ENCODE measurements at regions not wholly inside any gene's neighbourhood (a gene's known extent, or its start where the extent isn't known, plus 50 kb on each side); places are given as distances from the start of the nearest gene placed in this dataset.

DNA sequence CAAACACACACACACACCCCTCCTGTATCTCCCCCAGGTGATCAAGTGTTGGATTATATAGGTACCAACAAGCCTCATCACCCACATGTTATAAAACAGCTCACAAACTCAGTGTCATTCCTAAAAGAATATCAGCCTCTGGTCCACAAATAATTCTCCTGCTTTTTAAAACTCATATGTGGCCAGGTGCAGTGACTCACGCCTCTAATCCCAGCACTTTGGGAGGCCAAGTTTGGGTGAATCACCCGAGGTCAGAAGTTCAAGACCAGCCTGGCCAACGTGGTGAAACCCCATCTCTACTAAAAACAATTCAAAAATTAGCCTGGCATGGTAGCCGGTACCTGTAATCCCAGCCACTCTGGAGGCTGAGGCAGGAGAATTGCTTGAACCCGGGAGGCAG is 87.8 kb downstream of the LRATD1 start:
- Histone ChIP-seq H3K9me3 (ENCODE audit: control insufficient read depth in 2 of 2, low read length in 2 of 2) (no peaks in the 10 kb centered on the region), H3K27ac (ENCODE audit: low read length) (no peak overlapping the region), H3K4me3 (ENCODE audit: low read length in 2 of 2) (no peak overlapping the region), H3K9ac (ENCODE audit: low read length in 2 of 2) (no peak overlapping the region), H3K27me3 (ENCODE audit: control insufficient read depth in 1 of 2, insufficient read depth in 2 of 2, low read length in 2 of 2) (no peaks in the 10 kb centered on the region), H3K36me3 (ENCODE audit: control insufficient read depth in 2 of 2, insufficient read depth in 2 of 2, low read length in 2 of 2) (no peaks in the 10 kb centered on the region), H3K4me1 (ENCODE audit: control insufficient read depth, insufficient read depth, low read length) (no peaks in the 10 kb centered on the region)

DNA sequence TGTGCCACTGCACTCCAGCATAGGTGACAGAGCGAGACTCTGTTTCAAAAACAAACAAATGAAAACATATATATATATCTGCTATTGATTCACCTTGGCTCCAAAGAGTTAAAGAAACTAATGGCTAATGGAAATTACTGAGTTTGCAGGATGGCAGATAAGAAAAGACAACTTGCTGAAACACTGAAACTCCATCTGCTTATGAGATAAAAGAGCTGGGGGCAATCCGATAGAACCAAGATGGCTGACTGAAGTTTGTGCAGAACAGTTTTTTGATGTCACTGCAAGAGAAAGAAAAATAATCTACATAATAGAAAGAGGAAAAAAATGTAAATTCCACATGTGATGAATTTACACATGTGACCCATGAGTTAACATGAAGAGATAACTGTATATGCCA is 88.2 kb downstream of the LRATD1 start:
- H3K36me3 ChIP-seq (ENCODE audit: control insufficient read depth in 2 of 2, insufficient read depth in 2 of 2, low read length in 2 of 2), result no peaks in the 10 kb centered on the region
- H3K9ac ChIP-seq (ENCODE audit: low read length in 2 of 2), result no peak overlapping the region
- no peaks in the 10 kb centered on the region for H3K9me3 ChIP-seq (ENCODE audit: control insufficient read depth in 2 of 2, low read length in 2 of 2)
- no peak overlapping the region for H3K27ac ChIP-seq (ENCODE audit: low read length)
- no peaks in the 10 kb centered on the region for H3K27me3 ChIP-seq (ENCODE audit: control insufficient read depth in 1 of 2, insufficient read depth in 2 of 2, low read length in 2 of 2)
- H3K4me3 ChIP-seq (ENCODE audit: low read length in 2 of 2), result no peak overlapping the region
- no peaks in the 10 kb centered on the region for H3K4me1 ChIP-seq (ENCODE audit: control insufficient read depth, insufficient read depth, low read length)

DNA sequence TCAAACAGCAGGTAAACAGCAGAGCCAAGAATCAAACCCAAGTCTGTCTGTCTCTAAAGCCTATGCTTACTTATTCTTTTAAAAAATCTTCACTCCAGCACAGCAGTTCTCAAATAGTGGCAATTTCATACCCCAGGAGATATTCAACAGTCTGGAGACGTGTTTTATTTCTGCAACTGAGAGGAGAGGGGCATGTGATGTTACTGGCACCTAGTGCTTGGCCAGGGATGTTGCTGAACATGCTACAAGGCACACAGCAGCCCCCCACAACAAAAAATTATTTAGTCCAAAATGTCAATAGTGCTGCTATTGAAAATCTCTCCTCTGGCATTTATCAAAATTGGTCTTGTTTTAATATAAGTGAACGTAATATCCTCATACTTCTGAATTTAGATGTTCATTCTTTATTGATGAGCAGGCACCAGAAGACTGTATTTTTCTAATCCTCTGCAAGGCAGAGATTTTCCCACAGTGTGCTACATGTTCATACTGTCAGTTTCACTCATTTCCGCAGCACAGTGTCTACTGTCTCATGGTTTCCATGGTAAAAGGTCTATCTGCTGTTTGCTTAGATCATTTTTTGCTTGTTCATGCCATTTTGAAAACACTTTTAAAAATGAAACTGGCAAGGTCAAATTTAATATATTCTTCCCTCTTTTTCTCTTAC is 90.5 kb downstream of the LRATD1 start:
- Histone ChIP-seq H3K27ac (ENCODE audit: low read length) (no peak overlapping the region), H3K4me1 (ENCODE audit: control insufficient read depth, insufficient read depth, low read length) (no peaks in the 10 kb centered on the region), H3K9ac (ENCODE audit: low read length in 2 of 2) (no peak overlapping the region), H3K27me3 (ENCODE audit: control insufficient read depth in 1 of 2, insufficient read depth in 2 of 2, low read length in 2 of 2) (no peaks in the 10 kb centered on the region), H3K9me3 (ENCODE audit: control insufficient read depth in 2 of 2, low read length in 2 of 2) (no peaks in the 10 kb centered on the region), H3K4me3 (ENCODE audit: low read length in 2 of 2) (no peak overlapping the region), H3K36me3 (ENCODE audit: control insufficient read depth in 2 of 2, insufficient read depth in 2 of 2, low read length in 2 of 2) (no peaks in the 10 kb centered on the region)

DNA sequence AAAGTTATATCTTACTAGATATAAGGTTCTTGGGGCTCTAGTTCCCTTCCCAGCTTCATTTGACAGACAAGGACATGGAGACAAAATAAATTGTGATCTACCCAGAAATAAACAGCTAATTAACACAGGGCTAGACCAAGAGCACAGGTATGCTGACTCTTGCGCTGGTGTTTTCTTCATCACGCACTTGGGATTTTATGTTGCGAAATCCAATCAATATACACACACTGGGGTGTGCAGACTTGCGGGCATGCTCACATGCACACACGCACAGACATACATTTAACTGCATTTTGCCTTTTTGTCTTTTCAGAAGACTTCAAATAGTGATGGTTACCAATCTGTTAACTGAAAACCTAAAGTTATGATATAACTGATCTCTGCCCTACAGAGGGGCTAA is 91.2 kb downstream of the LRATD1 start:
- Histone ChIP-seq H3K9ac (ENCODE audit: low read length in 2 of 2) (no peak overlapping the region), H3K9me3 (ENCODE audit: control insufficient read depth in 2 of 2, low read length in 2 of 2) (no peaks in the 10 kb centered on the region), H3K4me1 (ENCODE audit: control insufficient read depth, insufficient read depth, low read length) (no peaks in the 10 kb centered on the region), H3K27me3 (ENCODE audit: control insufficient read depth in 1 of 2, insufficient read depth in 2 of 2, low read length in 2 of 2) (no peaks in the 10 kb centered on the region), H3K36me3 (ENCODE audit: control insufficient read depth in 2 of 2, insufficient read depth in 2 of 2, low read length in 2 of 2) (no peaks in the 10 kb centered on the region), H3K4me3 (ENCODE audit: low read length in 2 of 2) (no peak overlapping the region), H3K27ac (ENCODE audit: low read length) (no peak overlapping the region)

DNA sequence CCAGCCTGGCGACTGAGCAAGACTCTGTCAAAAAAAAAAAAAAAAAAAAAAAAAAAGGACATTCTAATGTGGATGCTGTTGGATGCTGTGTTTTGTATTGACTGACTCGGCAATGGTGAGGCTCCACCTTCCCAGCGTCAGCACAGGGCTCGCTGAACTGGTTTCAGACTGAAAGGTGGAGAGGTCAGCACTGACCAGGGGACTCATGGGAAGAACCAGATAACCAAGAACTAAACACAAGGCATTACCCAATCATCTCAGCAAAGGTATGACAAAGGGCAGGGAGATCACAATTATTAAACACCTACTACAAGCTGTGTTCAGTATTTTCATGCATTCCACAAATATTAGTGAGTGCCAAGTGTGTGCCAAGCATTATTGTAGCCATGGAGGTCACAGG is 103.2 kb downstream of the LRATD1 start:
- H3K9me3 ChIP-seq (ENCODE audit: control insufficient read depth in 2 of 2, low read length in 2 of 2), result peaks cover 0 to 5% of the 10 kb centered on the region in 2 donors
- no peaks in the 10 kb centered on the region for H3K27me3 ChIP-seq (ENCODE audit: control insufficient read depth in 1 of 2, insufficient read depth in 2 of 2, low read length in 2 of 2)
- no peak overlapping the region for H3K4me3 ChIP-seq (ENCODE audit: low read length in 2 of 2)
- no peaks in the 10 kb centered on the region for H3K4me1 ChIP-seq (ENCODE audit: control insufficient read depth, insufficient read depth, low read length)
- H3K27ac ChIP-seq (ENCODE audit: low read length), result no peak overlapping the region
- H3K36me3 ChIP-seq (ENCODE audit: control insufficient read depth in 2 of 2, insufficient read depth in 2 of 2, low read length in 2 of 2), result no peaks in the 10 kb centered on the region
- H3K9ac ChIP-seq (ENCODE audit: low read length in 2 of 2), result no peak overlapping the region

DNA sequence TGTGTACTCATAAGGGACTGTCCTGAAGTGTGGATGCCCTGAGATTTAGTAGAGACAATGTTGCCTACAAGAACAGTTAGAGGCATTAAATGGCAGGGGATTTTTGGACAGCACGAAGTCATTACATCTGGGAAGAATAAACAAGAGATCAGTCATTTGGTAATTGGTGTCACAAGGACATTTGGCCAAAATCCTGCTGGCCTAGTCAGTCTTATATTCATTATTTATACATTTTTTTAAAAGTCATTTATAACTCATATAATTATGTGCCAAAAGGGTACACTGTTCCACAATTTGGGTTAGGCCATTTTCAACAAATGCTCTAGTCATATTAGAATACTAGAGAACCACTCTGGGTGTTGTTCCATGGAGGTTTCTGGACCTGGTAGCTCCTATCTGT is 104.7 kb downstream of the LRATD1 start:
- Histone ChIP-seq H3K27me3 (ENCODE audit: control insufficient read depth in 1 of 2, insufficient read depth in 2 of 2, low read length in 2 of 2) (no peaks in the 10 kb centered on the region), H3K4me3 (ENCODE audit: low read length in 2 of 2) (no peak overlapping the region), H3K36me3 (ENCODE audit: control insufficient read depth in 2 of 2, insufficient read depth in 2 of 2, low read length in 2 of 2) (no peaks in the 10 kb centered on the region), H3K9ac (ENCODE audit: low read length in 2 of 2) (no peak overlapping the region), H3K27ac (ENCODE audit: low read length) (no peak overlapping the region), H3K9me3 (ENCODE audit: control insufficient read depth in 2 of 2, low read length in 2 of 2) (peaks cover 0 to 5% of the 10 kb centered on the region in 2 donors), H3K4me1 (ENCODE audit: control insufficient read depth, insufficient read depth, low read length) (no peaks in the 10 kb centered on the region)

DNA sequence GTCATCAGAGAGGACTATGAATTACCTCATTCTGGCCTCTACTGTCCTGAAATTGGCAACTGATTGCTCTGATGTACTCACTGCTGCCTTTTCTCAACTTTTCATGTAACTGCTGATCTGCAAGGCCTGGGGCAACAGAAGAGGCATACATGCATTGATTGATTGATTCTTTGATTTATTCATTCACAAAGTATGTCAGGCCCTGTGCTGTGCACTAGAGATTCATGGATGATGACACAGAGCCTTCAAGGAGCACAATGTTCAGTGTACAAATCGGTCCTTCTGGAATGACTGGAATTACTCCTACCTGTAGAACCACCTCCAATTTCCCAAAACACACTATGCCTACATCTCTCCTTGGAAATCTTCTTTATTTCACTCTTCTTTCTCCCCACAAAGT is 111.3 kb downstream of the LRATD1 start:
- Histone ChIP-seq H3K9me3 (ENCODE audit: control insufficient read depth in 2 of 2, low read length in 2 of 2) (peaks cover 0 to under 1% of the 10 kb centered on the region in 2 donors), H3K4me3 (ENCODE audit: low read length in 2 of 2) (no peak overlapping the region), H3K27me3 (ENCODE audit: control insufficient read depth in 1 of 2, insufficient read depth in 2 of 2, low read length in 2 of 2) (peaks cover 0 to 2% of the 10 kb centered on the region in 2 donors), H3K36me3 (ENCODE audit: control insufficient read depth in 2 of 2, insufficient read depth in 2 of 2, low read length in 2 of 2) (no peaks in the 10 kb centered on the region), H3K27ac (ENCODE audit: low read length) (no peak overlapping the region), H3K4me1 (ENCODE audit: control insufficient read depth, insufficient read depth, low read length) (no peaks in the 10 kb centered on the region), H3K9ac (ENCODE audit: low read length in 2 of 2) (no peak overlapping the region)

DNA sequence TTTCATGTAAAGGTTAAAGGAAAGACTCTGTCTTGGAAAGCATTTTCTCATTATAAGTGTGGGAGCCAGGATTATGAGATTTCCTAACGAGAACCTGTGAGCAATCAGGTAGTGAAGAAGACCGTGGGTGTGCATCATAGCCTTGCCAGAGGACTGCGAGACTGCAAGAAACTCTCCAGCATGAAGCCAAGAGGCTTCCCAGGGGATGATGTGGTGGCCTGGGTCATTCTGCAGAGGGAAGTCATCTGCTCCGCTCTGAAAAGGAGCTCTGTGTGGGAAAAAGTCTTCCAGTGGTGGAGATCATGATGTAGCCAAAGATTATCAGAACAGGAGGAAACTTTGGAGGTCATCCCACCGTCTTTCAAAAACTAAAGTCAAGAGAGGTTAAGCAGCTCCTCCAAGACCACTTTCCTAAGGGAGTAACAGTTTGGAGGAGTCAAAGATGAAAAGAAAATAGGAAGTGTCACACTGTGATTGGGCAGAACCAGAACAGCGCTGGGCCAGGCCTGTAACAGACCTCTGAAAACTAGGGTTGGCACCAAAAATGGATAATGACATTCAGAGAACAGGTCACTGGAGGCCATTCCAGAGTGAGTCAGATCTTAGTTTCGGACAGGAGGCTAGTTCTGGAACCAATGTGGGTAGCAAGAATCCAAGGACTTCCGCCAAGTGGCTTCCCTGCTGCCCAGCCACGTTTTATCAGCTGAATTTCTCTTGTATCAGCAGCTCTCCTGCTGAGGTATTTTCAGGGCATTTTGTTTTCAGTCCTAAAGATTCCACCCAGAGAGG is 113.0 kb downstream of the LRATD1 start:
- H3K9me3 ChIP-seq (ENCODE audit: control insufficient read depth in 2 of 2, low read length in 2 of 2), result peaks cover 0 to 3% of the 10 kb centered on the region in 2 donors
- H3K27ac ChIP-seq (ENCODE audit: low read length), result no peak overlapping the region
- H3K4me3 ChIP-seq (ENCODE audit: low read length in 2 of 2), result no peak overlapping the region
- H3K36me3 ChIP-seq (ENCODE audit: control insufficient read depth in 2 of 2, insufficient read depth in 2 of 2, low read length in 2 of 2), result no peaks in the 10 kb centered on the region
- no peaks in the 10 kb centered on the region for H3K4me1 ChIP-seq (ENCODE audit: control insufficient read depth, insufficient read depth, low read length)
- peaks cover 0 to 2% of the 10 kb centered on the region in 2 donors for H3K27me3 ChIP-seq (ENCODE audit: control insufficient read depth in 1 of 2, insufficient read depth in 2 of 2, low read length in 2 of 2)
- H3K9ac ChIP-seq (ENCODE audit: low read length in 2 of 2), result no peak overlapping the region

DNA sequence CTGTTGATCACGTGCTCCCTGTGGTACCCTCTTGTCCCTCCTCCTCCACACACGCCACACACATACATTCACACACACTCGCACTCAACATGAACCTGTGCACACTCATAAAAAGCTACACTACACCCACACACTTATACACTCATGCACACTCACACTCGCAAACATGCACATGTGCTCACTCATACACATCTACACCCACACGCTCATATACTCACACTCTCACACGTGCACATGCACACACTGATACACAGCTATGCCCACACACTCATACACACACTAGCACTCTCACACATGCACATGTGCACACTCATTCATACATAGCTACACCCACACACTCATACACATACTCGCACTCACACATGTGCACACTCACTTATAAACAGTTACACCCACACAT is 113.6 kb downstream of the LRATD1 start:
- H3K36me3 ChIP-seq (ENCODE audit: control insufficient read depth in 2 of 2, insufficient read depth in 2 of 2, low read length in 2 of 2), result no peaks in the 10 kb centered on the region
- H3K27me3 ChIP-seq (ENCODE audit: control insufficient read depth in 1 of 2, insufficient read depth in 2 of 2, low read length in 2 of 2), result peaks cover 0 to 2% of the 10 kb centered on the region in 2 donors
- no peaks in the 10 kb centered on the region for H3K4me1 ChIP-seq (ENCODE audit: control insufficient read depth, insufficient read depth, low read length)
- peaks cover 0 to 3% of the 10 kb centered on the region in 2 donors for H3K9me3 ChIP-seq (ENCODE audit: control insufficient read depth in 2 of 2, low read length in 2 of 2)
- no peak overlapping the region for H3K9ac ChIP-seq (ENCODE audit: low read length in 2 of 2)
- no peak overlapping the region for H3K4me3 ChIP-seq (ENCODE audit: low read length in 2 of 2)
- no peak overlapping the region for H3K27ac ChIP-seq (ENCODE audit: low read length)

DNA sequence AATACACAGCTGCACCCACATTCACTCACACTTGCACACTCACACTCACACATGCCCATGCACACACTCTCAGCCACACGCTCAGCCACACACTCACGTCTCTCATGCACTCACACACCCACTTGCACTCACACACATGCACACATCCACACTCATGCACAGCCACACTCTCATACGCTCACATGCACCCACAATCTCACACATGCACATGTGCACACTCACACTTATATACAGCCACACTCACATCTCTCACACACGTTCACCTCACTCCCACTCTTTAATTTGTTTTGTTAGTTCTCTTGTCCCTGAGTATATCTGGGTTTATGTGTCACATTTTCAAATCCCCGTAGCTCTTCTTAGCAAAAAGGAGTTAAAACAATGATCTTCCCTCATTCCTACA is 114.9 kb downstream of the LRATD1 start:
- peaks cover 0 to 3% of the 10 kb centered on the region in 2 donors for H3K9me3 ChIP-seq (ENCODE audit: control insufficient read depth in 2 of 2, low read length in 2 of 2)
- H3K4me3 ChIP-seq (ENCODE audit: low read length in 2 of 2), result no peak overlapping the region
- H3K36me3 ChIP-seq (ENCODE audit: control insufficient read depth in 2 of 2, insufficient read depth in 2 of 2, low read length in 2 of 2), result no peaks in the 10 kb centered on the region
- no peak overlapping the region for H3K9ac ChIP-seq (ENCODE audit: low read length in 2 of 2)
- H3K4me1 ChIP-seq (ENCODE audit: control insufficient read depth, insufficient read depth, low read length), result no peaks in the 10 kb centered on the region
- no peaks in the 10 kb centered on the region for H3K27me3 ChIP-seq (ENCODE audit: control insufficient read depth in 1 of 2, insufficient read depth in 2 of 2, low read length in 2 of 2)
- no peak overlapping the region for H3K27ac ChIP-seq (ENCODE audit: low read length)

DNA sequence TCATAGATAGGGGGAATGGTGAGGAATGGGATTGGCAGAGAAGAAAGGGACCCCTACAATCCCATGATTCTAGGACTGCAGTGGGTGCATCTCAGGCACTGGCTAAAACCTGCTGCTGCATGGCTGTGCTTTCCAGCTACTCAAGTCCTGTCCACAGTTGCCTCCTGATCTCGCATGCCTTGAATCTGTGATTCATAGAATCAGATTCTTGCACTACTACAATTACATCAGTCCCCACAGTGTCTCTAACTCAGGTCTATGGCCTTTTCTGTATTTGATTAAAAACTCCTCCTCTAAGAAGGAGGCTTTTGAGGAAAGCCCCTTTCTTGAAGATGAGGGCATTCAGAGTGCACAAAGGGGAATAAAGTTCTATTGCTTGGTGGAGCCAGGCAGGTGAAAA is 117.4 kb downstream of the LRATD1 start:
- H3K9ac ChIP-seq (ENCODE audit: low read length in 2 of 2), result no peak overlapping the region
- no peak overlapping the region for H3K4me3 ChIP-seq (ENCODE audit: low read length in 2 of 2)
- H3K9me3 ChIP-seq (ENCODE audit: control insufficient read depth in 2 of 2, low read length in 2 of 2), result peaks cover 0 to 3% of the 10 kb centered on the region in 2 donors
- no peaks in the 10 kb centered on the region for H3K27me3 ChIP-seq (ENCODE audit: control insufficient read depth in 1 of 2, insufficient read depth in 2 of 2, low read length in 2 of 2)
- H3K27ac ChIP-seq (ENCODE audit: low read length), result no peak overlapping the region
- H3K4me1 ChIP-seq (ENCODE audit: control insufficient read depth, insufficient read depth, low read length), result no peaks in the 10 kb centered on the region
- no peaks in the 10 kb centered on the region for H3K36me3 ChIP-seq (ENCODE audit: control insufficient read depth in 2 of 2, insufficient read depth in 2 of 2, low read length in 2 of 2)
